HCT116 (cell line): ENCODE measurements at regions not wholly inside any gene's neighbourhood (a gene's known extent, or its start where the extent isn't known, plus 50 kb on each side); places are given as distances from the start of the nearest gene placed in this dataset.

Experiments used
- ATAC-seq: fragments of 200-7000 bp; cut with Tn5 transposase; 2 replicates; pipeline ENCODE4 v1.9.1; 2020; ENCODE audit warnings: mild to moderate bottlenecking, moderate library complexity
- BruUV-seq: library from RNA; stranded (reverse); fragments of 400-500 nt; replicated peaks from 2 replicates; lab custom pipeline; 2021; lab: Mats Ljungman, UMichigan
- CTCF ChIA-PET: fragments of 300-600 bp; sonication (Branson Sonifier 250); formaldehyde crosslinking; loops from one replicate; lab custom pipeline; 2021; ENCODE audit warnings: antibody characterized with exemption; lab: Charles Lee
- POLR2A ChIA-PET: fragments of 300-600, 350-600 bp; sonication (Branson Sonifier 250); formaldehyde crosslinking; loops from one replicate; lab custom pipeline; 2021; ENCODE audit warnings: antibody characterized with exemption; lab: Charles Lee
- RAD21 ChIA-PET, 2 experiments: fragments of 300-600 bp; sonication (Branson Sonifier 250); formaldehyde crosslinking; loops; one replicate each; lab custom pipeline; 2023; ENCODE audit warnings: low total read pairs in 2 of 2; ENCODE audit not compliant: uncharacterized antibody in 2 of 2, unreplicated experiment in 2 of 2, low non-redundant PET in 1 of 2; lab: Charles Lee
- DNase-seq: peaks from one replicate; pipeline ENCODE4 v3.0.0-alpha.2; 2010; ENCODE audit warnings: low read depth, low spot score
- H2AFZ ChIP-seq: fragments of 200-600 bp; shearing (Covaris generic), sonication (generic); 2 replicates; pipeline ENCODE4 v1.6.1; 2017; ENCODE audit warnings: low read depth, mixed run types, mixed read lengths, antibody characterized with exemption, low read length; ENCODE audit not compliant: poor library complexity, severe bottlenecking
- H3K27ac ChIP-seq: 2 replicates; pipeline ENCODE4 v1.5.1; 2012; ENCODE audit warnings: low read depth, low read length
- H3K27me3 ChIP-seq: fragments of 200-600 bp; sonication (generic); 2 replicates; pipeline ENCODE4 v1.6.1; 2016; ENCODE audit warnings: mixed run types, low read length, mixed read lengths; ENCODE audit not compliant: insufficient read depth
- H3K36me3 ChIP-seq, 2 experiments: fragments of 200-500 bp in 1 of 2; fragments of 200-600 bp in 1 of 2; sonication (Bioruptor generic) in 1 of 2; sonication (generic) in 1 of 2; 2 replicates each; pipeline versions ENCODE4 v1.5.1 to v1.6.1; 2014 to 2016; ENCODE audit warnings: low read length in 2 of 2, inconsistent platforms in 1 of 2, mixed read lengths in 1 of 2, mixed run types in 1 of 2; ENCODE audit not compliant: insufficient read depth in 2 of 2, control insufficient read depth in 1 of 2
- H3K4me1 ChIP-seq, 2 experiments: fragments of 200-600 bp in 1 of 2; sonication (generic) in 1 of 2; 2 replicates each; pipeline versions ENCODE4 v1.5.1 to v1.6.1; 2012 to 2017; ENCODE audit warnings: low read length in 2 of 2, inconsistent platforms in 1 of 2, mild to moderate bottlenecking in 1 of 2, mixed read lengths in 1 of 2, mixed run types in 1 of 2, moderate library complexity in 1 of 2; ENCODE audit not compliant: insufficient read depth in 2 of 2, control insufficient read depth in 1 of 2
- H3K4me2 ChIP-seq: fragments of 200-600 bp; sonication (generic); 2 replicates; pipeline ENCODE4 v1.6.1; 2017; ENCODE audit warnings: mixed run types, low read length, mixed read lengths
- H3K4me3 ChIP-seq, 2 experiments: fragments of 200-600 bp in 1 of 2; sonication (generic) in 1 of 2; replicated peaks in 1 of 2; 2 replicates each; pipeline ENCODE4 v1.5.1; 2011 to 2016; ENCODE audit warnings: low read length in 2 of 2, control low read depth in 1 of 2, low read depth in 1 of 2, mild to moderate bottlenecking in 1 of 2, mixed read lengths in 1 of 2, mixed run types in 1 of 2
- H3K79me2 ChIP-seq: fragments of 200-600 bp; sonication (generic); 2 replicates; pipeline ENCODE4 v1.6.1; 2017; ENCODE audit warnings: mild to moderate bottlenecking, mixed run types, low read length, moderate library complexity, mixed read lengths; ENCODE audit not compliant: insufficient read depth
- H3K9ac ChIP-seq: fragments of 200-600 bp; sonication (generic); 2 replicates; pipeline ENCODE4 v1.6.1; 2016; ENCODE audit warnings: low read length, mixed read lengths
- H3K9me2 ChIP-seq: fragments of 200-600 bp; sonication (generic), shearing (Covaris generic); 2 replicates; pipeline ENCODE4 v1.6.1; 2017; ENCODE audit warnings: mixed run types, mild to moderate bottlenecking, moderate library complexity; ENCODE audit not compliant: insufficient read depth
- H3K9me3 ChIP-seq, 2 experiments: fragments of 200-500 bp in 1 of 2; fragments of 200-600 bp in 1 of 2; sonication (Bioruptor generic) in 1 of 2; sonication (generic) in 1 of 2; 2 replicates each; pipeline ENCODE4 v1.6.1; 2014 to 2017; ENCODE audit warnings: low read length in 2 of 2, mixed read lengths in 2 of 2, inconsistent platforms in 1 of 2, low read depth in 1 of 2, mild to moderate bottlenecking in 1 of 2, mixed run types in 1 of 2, moderate library complexity in 1 of 2; ENCODE audit not compliant: control insufficient read depth in 1 of 2, insufficient read depth in 1 of 2
- H4K20me1 ChIP-seq: fragments of 200-600 bp; sonication (generic), shearing (Covaris generic); 2 replicates; pipeline ENCODE4 v1.6.1; 2017; ENCODE audit warnings: mixed run types, mild to moderate bottlenecking, moderate library complexity; ENCODE audit not compliant: insufficient read depth
- ATF3 ChIP-seq: IDR thresholded peaks from 2 replicates; pipeline ENCODE4 v1.6.1; 2012
- CBX3 ChIP-seq: IDR thresholded peaks from 2 replicates; pipeline ENCODE4 v1.6.1; 2012; ENCODE audit warnings: low read depth
- CEBPB ChIP-seq: IDR thresholded peaks from 2 replicates; pipeline ENCODE4 v1.6.1; 2012; ENCODE audit warnings: low read depth
- ELF1 ChIP-seq: IDR thresholded peaks from 2 replicates; pipeline ENCODE4 v1.6.1; 2012; ENCODE audit warnings: low read depth, borderline replicate concordance
- EZH2 ChIP-seq: fragments of 200-600 bp; sonication (generic); IDR thresholded peaks from 2 replicates; pipeline ENCODE4 v1.6.1; 2017; ENCODE audit warnings: antibody characterized with exemption, mixed run types
- EZH2phosphoT487 ChIP-seq: fragments of 200-600 bp; IDR thresholded peaks from 2 replicates; pipeline ENCODE4 v1.6.1; 2018; ENCODE audit warnings: antibody characterized with exemption, borderline replicate concordance
- JUND ChIP-seq: IDR thresholded peaks from 2 replicates; pipeline ENCODE4 v1.6.1; 2012
- POLR2A ChIP-seq: IDR thresholded peaks from 2 replicates; pipeline ENCODE4 v1.7.0; 2011; ENCODE audit warnings: borderline replicate concordance; ENCODE audit not compliant: insufficient read depth, insufficient read length; ENCODE audit errors: extremely low read depth
- RAD21 ChIP-seq: IDR thresholded peaks from 2 replicates; pipeline ENCODE4 v1.6.1; 2012; ENCODE audit warnings: low read depth, mild to moderate bottlenecking
- SIN3A ChIP-seq: IDR thresholded peaks from 2 replicates; pipeline ENCODE4 v1.6.1; 2012; ENCODE audit warnings: low read depth
- SP1 ChIP-seq: IDR thresholded peaks from 2 replicates; pipeline ENCODE4 v1.6.1; 2012; ENCODE audit warnings: low read depth
- SRF ChIP-seq: IDR thresholded peaks from 2 replicates; pipeline ENCODE4 v1.6.1; 2012; ENCODE audit warnings: low read depth
- TCF7L2 ChIP-seq: IDR thresholded peaks from 2 replicates; pipeline ENCODE4 v1.7.0; 2011; ENCODE audit warnings: borderline replicate concordance, inconsistent platforms; ENCODE audit not compliant: insufficient read depth, insufficient read length; ENCODE audit errors: extremely low read depth
- ZFX ChIP-seq: fragments of 450-650 bp; IDR thresholded peaks from 2 replicates; pipeline ENCODE4 v1.6.1; 2017
- ZNF274 ChIP-seq: fragments of 200-500 bp; sonication (Bioruptor generic); IDR thresholded peaks from 2 replicates; pipeline ENCODE4 v1.6.1; 2014; ENCODE audit warnings: mild to moderate bottlenecking, low read depth, low read length, inconsistent platforms
- intact Hi-C: fragments of 100-400 bp; cut with micrococcal nuclease; formaldehyde crosslinking; loops from 2 replicates; pipeline ENCODE4 v1.10.0; 2022
- TF ChIP-seq, protein P1 (sequence below), 3 experiments: fragments of 200-600 bp in 1 of 3; sonication (generic) in 1 of 3; IDR thresholded peaks in 2 of 3; conservative IDR thresholded peaks in 1 of 3; 2 replicates each; pipeline ENCODE4 v1.5.1; 2012 to 2017; ENCODE audit warnings: low read depth in 2 of 3, low read length in 2 of 3, antibody characterized with exemption in 1 of 3, borderline replicate concordance in 1 of 3, control low read depth in 1 of 3, mild to moderate bottlenecking in 1 of 3, mixed read lengths in 1 of 3, mixed run types in 1 of 3, moderate library complexity in 1 of 3; ENCODE audit not compliant: insufficient read depth in 1 of 3
- TF ChIP-seq, protein P2 (sequence below): IDR thresholded peaks from 2 replicates; pipeline ENCODE4 v1.6.1; 2011; ENCODE audit warnings: mild to moderate bottlenecking, low read length, moderate library complexity; ENCODE audit not compliant: insufficient replicate concordance; ENCODE audit errors: extremely low read depth

DNA sequence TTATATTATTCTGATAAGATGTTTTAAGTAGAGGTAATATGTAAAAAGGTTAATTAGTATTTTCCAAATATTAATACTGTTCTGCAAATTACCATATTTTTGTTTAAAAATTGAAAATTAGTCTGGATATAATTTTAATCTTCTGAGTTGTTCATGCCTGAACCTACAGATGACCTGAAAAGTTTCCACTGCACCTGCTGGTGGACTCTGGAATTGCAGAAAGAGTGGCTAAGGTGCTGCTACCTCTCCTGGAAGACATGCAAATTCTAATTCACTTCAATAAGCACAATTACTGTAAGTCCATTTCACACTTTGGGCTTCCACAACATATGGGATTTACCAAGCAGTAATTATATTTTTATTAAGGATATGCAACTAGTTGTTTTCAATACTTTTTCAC is 77.7 kb upstream of the OLIG3 start:
- no peak overlapping the region for H2AFZ ChIP-seq
- RAD21 ChIA-PET: no interaction called here
- H3K79me2 ChIP-seq: no peaks in the 10 kb centered on the region
- no peaks in the 10 kb centered on the region for H3K9me3 ChIP-seq
- no peak overlapping the region for H3K9ac ChIP-seq
- H3K4me1 ChIP-seq: no peaks in the 10 kb centered on the region
- CTCF ChIA-PET: no interaction called here
- DNase-seq: peak; percentile 59
- H3K27ac ChIP-seq: no peak overlapping the region
- TF ChIP-seq, protein P1, sequence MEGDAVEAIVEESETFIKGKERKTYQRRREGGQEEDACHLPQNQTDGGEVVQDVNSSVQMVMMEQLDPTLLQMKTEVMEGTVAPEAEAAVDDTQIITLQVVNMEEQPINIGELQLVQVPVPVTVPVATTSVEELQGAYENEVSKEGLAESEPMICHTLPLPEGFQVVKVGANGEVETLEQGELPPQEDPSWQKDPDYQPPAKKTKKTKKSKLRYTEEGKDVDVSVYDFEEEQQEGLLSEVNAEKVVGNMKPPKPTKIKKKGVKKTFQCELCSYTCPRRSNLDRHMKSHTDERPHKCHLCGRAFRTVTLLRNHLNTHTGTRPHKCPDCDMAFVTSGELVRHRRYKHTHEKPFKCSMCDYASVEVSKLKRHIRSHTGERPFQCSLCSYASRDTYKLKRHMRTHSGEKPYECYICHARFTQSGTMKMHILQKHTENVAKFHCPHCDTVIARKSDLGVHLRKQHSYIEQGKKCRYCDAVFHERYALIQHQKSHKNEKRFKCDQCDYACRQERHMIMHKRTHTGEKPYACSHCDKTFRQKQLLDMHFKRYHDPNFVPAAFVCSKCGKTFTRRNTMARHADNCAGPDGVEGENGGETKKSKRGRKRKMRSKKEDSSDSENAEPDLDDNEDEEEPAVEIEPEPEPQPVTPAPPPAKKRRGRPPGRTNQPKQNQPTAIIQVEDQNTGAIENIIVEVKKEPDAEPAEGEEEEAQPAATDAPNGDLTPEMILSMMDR (IDR thresholded peaks at IDR 0.05 in 2 of 3, conservative IDR thresholded peaks at IDR 0.05 in 1 of 3; ENCODE audit: borderline replicate concordance in 1 of 3, insufficient read depth in 1 of 3, low read depth in 2 of 3, low read length in 2 of 3): peak; percentile 20 to 78 (median 69); a peak in 5 of 6 replicates
- TF ChIP-seq SP1 (0 out of 2 replicates have a peak, but pooled peaks have one; percentile 31), ELF1 (no peak), CBX3 (0 out of 2 replicates have a peak, but pooled peaks have one; percentile 23), CEBPB (no peak), ZFX (no peak), RAD21 (peak; percentile 34; the same call in 1 of the 2 replicates), EZH2phosphoT487 (no peak), EZH2 (no peak), JUND (no peak), ZNF274 (no peak), SRF (no peak), POLR2A (no peak), ATF3 (no peak), SIN3A (no peak), TCF7L2 (no peak)
- TF ChIP-seq, protein P2, sequence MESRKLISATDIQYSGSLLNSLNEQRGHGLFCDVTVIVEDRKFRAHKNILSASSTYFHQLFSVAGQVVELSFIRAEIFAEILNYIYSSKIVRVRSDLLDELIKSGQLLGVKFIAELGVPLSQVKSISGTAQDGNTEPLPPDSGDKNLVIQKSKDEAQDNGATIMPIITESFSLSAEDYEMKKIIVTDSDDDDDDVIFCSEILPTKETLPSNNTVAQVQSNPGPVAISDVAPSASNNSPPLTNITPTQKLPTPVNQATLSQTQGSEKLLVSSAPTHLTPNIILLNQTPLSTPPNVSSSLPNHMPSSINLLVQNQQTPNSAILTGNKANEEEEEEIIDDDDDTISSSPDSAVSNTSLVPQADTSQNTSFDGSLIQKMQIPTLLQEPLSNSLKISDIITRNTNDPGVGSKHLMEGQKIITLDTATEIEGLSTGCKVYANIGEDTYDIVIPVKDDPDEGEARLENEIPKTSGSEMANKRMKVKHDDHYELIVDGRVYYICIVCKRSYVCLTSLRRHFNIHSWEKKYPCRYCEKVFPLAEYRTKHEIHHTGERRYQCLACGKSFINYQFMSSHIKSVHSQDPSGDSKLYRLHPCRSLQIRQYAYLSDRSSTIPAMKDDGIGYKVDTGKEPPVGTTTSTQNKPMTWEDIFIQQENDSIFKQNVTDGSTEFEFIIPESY: no peak
- TF ChIP-seq, all 23 proteins: peak for 4
- no peaks in the 10 kb centered on the region for H3K36me3 ChIP-seq
- no peak overlapping the region for H3K4me2 ChIP-seq
- H3K9me2 ChIP-seq: no peaks in the 10 kb centered on the region
- peak; percentile 74 for ATAC-seq
- intact Hi-C loops: no loop called here
- H4K20me1 ChIP-seq: no peaks in the 10 kb centered on the region
- H3K4me3 ChIP-seq: no peak overlapping the region
- no TSS peak for BruUV-seq
- 0 out of 2 replicates have a peak, but pooled peaks cover 8% of the 10 kb centered on the region for H3K27me3 ChIP-seq
- POLR2A ChIA-PET: no interaction called here
